Thyroid gland (tissue), 4 donors: ENCODE measurements at regions not wholly inside any gene's neighbourhood (a gene's known extent, or its start where the extent isn't known, plus 50 kb on each side); places are given as distances from the start of the nearest gene placed in this dataset.

Experiments used
- CTCF ChIP-seq, 6 experiments: fragments of 200-600 bp in 3 of 6; fragments of 450-650 bp in 3 of 6; sonication (generic) in 3 of 6; IDR thresholded peaks; one replicate each; pipeline ENCODE4 v1.5.1; 2016 to 2019; ENCODE audit warnings: antibody characterized with exemption in 6 of 6, mild to moderate bottlenecking in 2 of 6, inconsistent platforms in 1 of 6, moderate library complexity in 1 of 6
- POLR2A ChIP-seq, 2 donors: fragments of 450-650 bp; IDR thresholded peaks; one replicate each; pipeline ENCODE4 v1.6.1; 2017; ENCODE audit warnings: antibody characterized with exemption in 2 of 2, mild to moderate bottlenecking in 2 of 2, moderate library complexity in 1 of 2

GRCh38 chr7:28301148-28301641, 111.1 kb upstream of the CREB5 start:
- no peak for TF ChIP-seq CTCF (IDR thresholded peaks at IDR 0.05)
- TF ChIP-seq POLR2A (IDR thresholded peaks at IDR 0.05) = no peak
